HG03280 (cell line): ENCODE measurements at regions not wholly inside any gene's neighbourhood (a gene's known extent, or its start where the extent isn't known, plus 50 kb on each side); places are given as distances from the start of the nearest gene placed in this dataset.

Experiments
- ATAC-seq: cut with Tn5 transposase; IDR thresholded peaks from one replicate; pipeline ENCODE4 v1.9.1; 2021; ENCODE audit warnings: mild to moderate bottlenecking, moderate library complexity; ENCODE audit not compliant: unreplicated experiment

- ATAC-seq: no peak
These were observed 84.5 kb upstream of the MYCN start for GRCh38 chr2:15855766-15856260.

GRCh38 chr2:15856318-15856717 is 84.0 kb upstream of the MYCN start:
- no peak for ATAC-seq

GRCh38 chr2:15858466-15858865 is 81.9 kb upstream of the MYCN start:
- ATAC-seq: no peak

- ATAC-seq: no peak
These were observed 80.2 kb upstream of the MYCN start for GRCh38 chr2:15860051-15860663.

GRCh38 chr2:15860760-15861159 is 79.6 kb upstream of the MYCN start:
- no peak for ATAC-seq

GRCh38 chr2:15861172-15861822 is 79.1 kb upstream of the MYCN start:
- no peak for ATAC-seq

- no peak for ATAC-seq
These were observed 78.5 kb upstream of the MYCN start for GRCh38 chr2:15861898-15862297.

GRCh38 chr2:15863089-15863488 is 77.3 kb upstream of the MYCN start:
- no peak for ATAC-seq

- no peak for ATAC-seq
These were observed 76.7 kb upstream of the MYCN start for GRCh38 chr2:15863494-15864175.

GRCh38 chr2:15864176-15864769 is 76.1 kb upstream of the MYCN start:
- ATAC-seq: no peak

- ATAC-seq: no peak
These were observed 74.4 kb upstream of the MYCN start for GRCh38 chr2:15865923-15866322.

- ATAC-seq: no peak
These were observed 73.7 kb upstream of the MYCN start for GRCh38 chr2:15866563-15867193.

GRCh38 chr2:15867194-15868171 is 72.9 kb upstream of the MYCN start:
- ATAC-seq: no peak

GRCh38 chr2:15868186-15868585 is 72.2 kb upstream of the MYCN start:
- ATAC-seq: no peak

GRCh38 chr2:15868704-15869103 is 71.6 kb upstream of the MYCN start:
- ATAC-seq: no peak

- no peak for ATAC-seq
These were observed 71.0 kb upstream of the MYCN start for GRCh38 chr2:15869396-15869795.

GRCh38 chr2:15869871-15870270 is 70.5 kb upstream of the MYCN start:
- ATAC-seq: no peak

GRCh38 chr2:15870565-15870964 is 69.8 kb upstream of the MYCN start:
- no peak for ATAC-seq

- ATAC-seq: no peak
These were observed 69.0 kb upstream of the MYCN start for GRCh38 chr2:15871239-15871783.

- no peak for ATAC-seq
These were observed 67.5 kb upstream of the MYCN start for GRCh38 chr2:15872854-15873253.
